ENCODE measurements at regions not wholly inside any gene's neighbourhood (a gene's known extent, or its start where the extent isn't known, plus 50 kb on each side); places are given as distances from the start of the nearest gene placed in this dataset.
"Not testable (repeated sequence)": the region's sequence is repeated elsewhere in the genome, so short reads cannot be mapped to it uniquely, and the experiment has no call there.

- no peak for DNase-seq (ENCODE audit: low read depth)
These were observed 56.0 kb upstream of the LRPPRC start for GRCh38 chr2:44051593-44052347.

- no peak for DNase-seq (ENCODE audit: low read depth)
These were observed 56.8 kb upstream of the LRPPRC start for GRCh38 chr2:44052584-44052983.

- DNase-seq (ENCODE audit: low read depth): no peak
These were observed 57.3 kb upstream of the LRPPRC start for GRCh38 chr2:44053052-44053451.

- DNase-seq (ENCODE audit: low read depth): no peak
These were observed 57.7 kb upstream of the LRPPRC start for GRCh38 chr2:44053456-44053855.

- no peak for DNase-seq (ENCODE audit: low read depth)
These were observed 59.4 kb upstream of the LRPPRC start for GRCh38 chr2:44055229-44055628.

GRCh38 chr2:44055664-44056063 is 59.9 kb upstream of the LRPPRC start:
- DNase-seq (ENCODE audit: low read depth): no peak

GRCh38 chr2:44056947-44057346 is 61.2 kb upstream of the LRPPRC start:
- no peak for DNase-seq (ENCODE audit: low read depth)

GRCh38 chr2:44060286-44060685 is 64.5 kb upstream of the LRPPRC start:
- DNase-seq (ENCODE audit: low read depth): not testable (repeated sequence)

GRCh38 chr2:44060990-44061389 is 65.2 kb upstream of the LRPPRC start:
- no peak for DNase-seq (ENCODE audit: low read depth)

- DNase-seq (ENCODE audit: low read depth): no peak
These were observed 65.7 kb upstream of the LRPPRC start for GRCh38 chr2:44061469-44061868.

- DNase-seq (ENCODE audit: low read depth): no peak
These were observed 66.1 kb upstream of the LRPPRC start for GRCh38 chr2:44061876-44062275.

GRCh38 chr2:44063033-44063432 is 67.2 kb upstream of the LRPPRC start:
- no peak for DNase-seq (ENCODE audit: low read depth)

GRCh38 chr2:44064281-44064680 is 68.5 kb upstream of the LRPPRC start:
- not testable (repeated sequence) for DNase-seq (ENCODE audit: low read depth)

- not testable (repeated sequence) for DNase-seq (ENCODE audit: low read depth)
These were observed 71.4 kb upstream of the LRPPRC start for GRCh38 chr2:44067012-44067790.

GRCh38 chr2:44067791-44068181 is 72.0 kb upstream of the LRPPRC start:
- not testable (repeated sequence) for DNase-seq (ENCODE audit: low read depth)

- DNase-seq (ENCODE audit: low read depth): no peak
These were observed 75.8 kb upstream of the LRPPRC start for GRCh38 chr2:44071454-44072046.

- not testable (repeated sequence) for DNase-seq (ENCODE audit: low read depth)
These were observed 77.9 kb upstream of the LRPPRC start for GRCh38 chr2:44073667-44074066.

GRCh38 chr2:44074795-44075194 is 79.0 kb upstream of the LRPPRC start:
- DNase-seq (ENCODE audit: low read depth): not testable (repeated sequence)

- DNase-seq (ENCODE audit: low read depth): no peak
These were observed 79.8 kb upstream of the LRPPRC start for GRCh38 chr2:44075541-44075940.

- DNase-seq (ENCODE audit: low read depth): no peak
These were observed 82.2 kb upstream of the LRPPRC start for GRCh38 chr2:44077942-44078511.

- DNase-seq (ENCODE audit: low read depth): no peak
These were observed 83.9 kb upstream of the LRPPRC start for GRCh38 chr2:44079686-44080085.

GRCh38 chr2:44083054-44083453 is 85.6 kb upstream of the PPM1B start:
- no peak for DNase-seq (ENCODE audit: low read depth)

GRCh38 chr2:44084850-44085249 is 83.8 kb upstream of the PPM1B start:
- DNase-seq (ENCODE audit: low read depth): no peak

Measured in activated T-cell treated with anti-CD3 and anti-CD28 coated beads for 48 hours (primary cell).